Lower lobe of right lung (tissue), 2 donors: ENCODE measurements at regions not wholly inside any gene's neighbourhood (a gene's known extent, or its start where the extent isn't known, plus 50 kb on each side); places are given as distances from the start of the nearest gene placed in this dataset.

Experiments used
- ATAC-seq, 2 donors: fragments of 200-7000 bp; cut with Tn5 transposase; one replicate each; pipeline ENCODE4 v1.9.1; 2020 to 2022; ENCODE audit warnings: mild to moderate bottlenecking in 2 of 2, moderate library complexity in 2 of 2
- DNase-seq: peaks from one replicate; pipeline ENCODE4 v3.0.0-alpha.2; 2020
- H3K27ac ChIP-seq: fragments of 200-600 bp; one replicate; pipeline ENCODE4 v1.8.0; 2022
- H3K27me3 ChIP-seq: fragments of 200-600 bp; one replicate; pipeline ENCODE4 v1.8.0; 2022; ENCODE audit warnings: low read depth
- H3K36me3 ChIP-seq: fragments of 200-600 bp; one replicate; pipeline ENCODE4 v1.8.0; 2022; ENCODE audit warnings: mild to moderate bottlenecking
- H3K4me1 ChIP-seq: fragments of 200-600 bp; one replicate; pipeline ENCODE4 v1.8.0; 2022
- H3K4me3 ChIP-seq: fragments of 200-600 bp; one replicate; pipeline ENCODE4 v1.8.0; 2022; ENCODE audit warnings: mild to moderate bottlenecking
- H3K9me3 ChIP-seq: fragments of 200-600 bp; one replicate; pipeline ENCODE4 v1.8.0; 2022
- CTCF ChIP-seq: fragments of 200-600 bp; IDR thresholded peaks from one replicate; pipeline ENCODE4 v1.8.0; 2022; ENCODE audit warnings: antibody characterized with exemption, mild to moderate bottlenecking
- intact Hi-C: fragments of 100-400 bp; cut with DNase I; formaldehyde crosslinking; loops from one replicate; pipeline ENCODE4 v1.11.0; 2022
- donor health status: DM: no; HTN: yes; CAD: no; lungs with severe emphysema.

GRCh38 chr6:81093051-81093450 lies 659.4 kb downstream of the TENT5A start:
- Histone ChIP-seq H3K4me3 (no peak overlapping the region), H3K27ac (no peak overlapping the region), H3K9me3 (no peaks in the 10 kb centered on the region), H3K27me3 (no peaks in the 10 kb centered on the region), H3K36me3 (no peaks in the 10 kb centered on the region), H3K4me1 (no peaks in the 10 kb centered on the region)
- DNase-seq (no peak), ATAC-seq (no peak)
- TF ChIP-seq CTCF: no peak
- intact Hi-C loops: no loop called here

DNA sequence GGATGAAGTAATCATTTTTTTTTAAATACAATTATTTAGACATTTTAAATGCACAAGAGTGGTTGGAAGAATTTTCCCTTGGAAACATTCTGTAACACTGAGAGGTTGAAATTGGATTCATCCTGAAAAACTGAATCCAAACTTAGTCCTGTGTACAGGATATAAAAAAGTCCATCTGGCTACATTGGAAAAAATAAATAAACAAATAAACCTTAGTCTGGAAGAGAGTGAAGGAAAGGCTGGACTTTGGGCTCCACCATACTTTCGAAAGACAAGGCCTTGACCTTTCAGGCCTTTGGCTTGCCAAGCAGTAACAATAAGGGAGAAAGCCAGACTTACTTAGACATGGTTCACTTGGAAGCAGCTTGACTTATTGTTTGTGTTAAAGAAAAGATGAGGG lies 664.3 kb downstream of the TENT5A start:
- H3K27ac ChIP-seq: no peak overlapping the region
- H3K9me3 ChIP-seq: no peaks in the 10 kb centered on the region
- no peak for ATAC-seq
- DNase-seq: no peak
- no peak overlapping the region for H3K4me3 ChIP-seq
- intact Hi-C loops: no loop called here
- no peaks in the 10 kb centered on the region for H3K4me1 ChIP-seq
- TF ChIP-seq CTCF: no peak
- no peaks in the 10 kb centered on the region for H3K27me3 ChIP-seq
- no peaks in the 10 kb centered on the region for H3K36me3 ChIP-seq

DNA sequence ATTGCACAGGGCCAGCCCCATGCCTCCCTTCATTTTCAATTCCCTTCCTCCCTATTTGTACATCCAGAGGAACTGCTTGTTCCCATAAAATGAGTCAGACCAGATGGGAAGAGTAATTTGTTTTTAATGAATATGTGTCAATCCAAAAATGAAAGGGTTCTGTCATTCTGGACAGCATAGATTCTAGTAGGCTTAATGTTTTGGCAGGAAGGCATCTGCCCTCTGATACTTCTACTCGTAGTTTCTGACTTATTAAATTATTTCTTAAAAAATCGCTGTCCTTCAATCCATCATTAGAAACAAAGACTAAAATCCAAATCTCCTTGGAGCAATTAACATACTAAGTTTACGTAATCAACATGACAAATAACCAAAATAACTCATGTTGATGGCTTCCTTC lies 665.5 kb downstream of the TENT5A start:
- Histone ChIP-seq H3K9me3 (no peaks in the 10 kb centered on the region), H3K4me3 (no peak overlapping the region), H3K27ac (no peak overlapping the region), H3K27me3 (no peaks in the 10 kb centered on the region), H3K4me1 (no peaks in the 10 kb centered on the region), H3K36me3 (no peaks in the 10 kb centered on the region)
- DNase-seq (no peak), ATAC-seq (no peak)
- intact Hi-C loops: no loop called here
- TF ChIP-seq CTCF: no peak

DNA sequence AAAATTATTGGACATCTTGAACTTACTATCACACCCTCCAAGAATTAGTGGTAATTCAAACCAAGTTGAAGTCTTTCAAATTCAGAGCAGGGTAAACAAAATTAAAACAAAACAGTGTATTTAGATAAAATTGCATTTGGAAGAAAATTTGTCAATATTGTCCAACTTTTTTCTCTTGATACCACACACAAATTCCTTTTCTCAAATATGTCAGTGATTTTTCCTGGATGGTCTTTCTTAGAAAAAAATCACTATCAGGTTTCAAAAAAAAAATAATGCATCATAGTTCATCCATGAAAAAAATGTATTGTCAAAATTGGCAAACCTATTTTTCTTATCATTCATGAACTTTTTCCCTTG lies 667.1 kb downstream of the TENT5A start:
- H3K4me3 ChIP-seq: no peak overlapping the region
- ATAC-seq: no peak
- no peak for DNase-seq
- H3K27me3 ChIP-seq: no peaks in the 10 kb centered on the region
- intact Hi-C loops: no loop called here
- no peaks in the 10 kb centered on the region for H3K36me3 ChIP-seq
- no peak for TF ChIP-seq CTCF
- no peaks in the 10 kb centered on the region for H3K9me3 ChIP-seq
- H3K27ac ChIP-seq: no peak overlapping the region
- no peaks in the 10 kb centered on the region for H3K4me1 ChIP-seq

DNA sequence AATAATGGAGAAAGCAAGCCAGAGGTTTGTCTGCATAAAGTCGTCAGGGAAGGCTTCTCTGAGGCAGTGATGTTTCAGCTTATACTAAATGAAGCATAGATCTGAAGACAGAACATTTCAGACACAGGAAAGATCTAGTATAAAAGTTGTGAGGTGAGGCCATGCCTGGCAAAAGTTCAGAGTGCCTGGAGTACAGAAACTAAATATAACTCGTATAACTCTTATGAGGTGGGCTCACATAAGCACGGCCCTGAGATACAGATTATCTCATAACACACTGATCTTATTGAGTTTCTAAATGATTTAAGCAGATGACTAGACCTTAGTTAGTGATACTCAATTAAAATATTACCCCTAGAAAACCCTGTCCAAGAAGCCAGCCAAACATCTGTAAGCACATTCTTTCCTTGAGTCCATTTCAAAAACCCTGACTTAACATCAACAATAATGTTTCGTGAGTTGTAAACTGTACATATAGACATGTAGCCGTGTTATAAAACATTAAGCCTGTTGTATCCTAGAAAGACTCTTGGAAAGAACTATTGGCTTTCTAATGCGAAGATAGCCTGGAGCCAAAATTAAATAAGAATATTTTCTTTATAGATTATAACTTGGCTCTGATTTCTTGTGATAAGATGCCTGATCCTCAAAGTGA lies 667.6 kb downstream of the TENT5A start:
- Histone ChIP-seq H3K27me3 (no peaks in the 10 kb centered on the region), H3K4me1 (no peaks in the 10 kb centered on the region), H3K27ac (no peak overlapping the region), H3K36me3 (no peaks in the 10 kb centered on the region), H3K4me3 (no peak overlapping the region), H3K9me3 (no peaks in the 10 kb centered on the region)
- intact Hi-C loops: no loop called here
- no peak for TF ChIP-seq CTCF
- ATAC-seq: no peak
- no peak for DNase-seq

DNA sequence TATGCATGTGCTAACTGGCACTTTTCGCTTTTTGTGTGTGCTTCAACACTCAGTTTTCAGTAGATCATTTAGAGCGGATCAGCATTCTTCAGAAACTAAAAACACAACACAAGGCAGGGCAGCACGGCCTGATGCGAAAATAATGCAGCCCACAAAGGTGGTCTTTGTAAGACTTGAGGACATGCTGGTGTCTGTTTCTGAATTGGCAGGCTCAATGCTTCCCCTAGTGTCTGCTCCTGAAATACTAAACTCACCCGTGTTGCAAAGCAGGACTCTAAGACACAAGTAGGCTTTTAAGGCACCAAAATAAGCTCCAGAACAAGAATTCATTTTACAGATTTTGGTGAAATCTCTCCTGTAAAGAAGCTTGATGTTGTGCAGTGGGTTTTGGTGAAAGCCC lies 676.5 kb downstream of the TENT5A start:
- ATAC-seq (no peak), DNase-seq (no peak)
- H3K27me3 ChIP-seq: no peaks in the 10 kb centered on the region
- intact Hi-C loops: no loop called here
- H3K9me3 ChIP-seq: no peaks in the 10 kb centered on the region
- no peaks in the 10 kb centered on the region for H3K36me3 ChIP-seq
- H3K4me3 ChIP-seq: no peak overlapping the region
- H3K27ac ChIP-seq: no peak overlapping the region
- no peaks in the 10 kb centered on the region for H3K4me1 ChIP-seq
- TF ChIP-seq CTCF: no peak
